H1 (cell line): ENCODE measurements at regions not wholly inside any gene's neighbourhood (a gene's known extent, or its start where the extent isn't known, plus 50 kb on each side); places are given as distances from the start of the nearest gene placed in this dataset.

Source experiments
- CTCF ChIA-PET: fragments of 300-600 bp; sonication (Branson Sonifier 250); formaldehyde crosslinking; loops from one replicate; lab custom pipeline; 2021; ENCODE audit not compliant: partially characterized antibody; lab: Charles Lee
- POLR2A ChIA-PET: fragments of 300-600 bp; sonication (Branson Sonifier 250); formaldehyde crosslinking; loops from one replicate; lab custom pipeline; 2021; ENCODE audit warnings: inconsistent platforms; ENCODE audit not compliant: partially characterized antibody; lab: Charles Lee
- DNase-seq, 2 experiments: peaks; one replicate each; pipeline versions ENCODE4 v3.0.0 to v3.0.0-alpha.2; 2010 to 2022; ENCODE audit warnings: low spot score in 2 of 2, low read depth in 1 of 2, mixed read lengths in 1 of 2
- FAIRE-seq: peaks from 2 replicates; lab custom pipeline; 2011; peaks lifted over from hg19 to GRCh38; lab: Jason Lieb, UNC
- H2AFZ ChIP-seq: 2 replicates; pipeline ENCODE4 v1.8.1; 2012; ENCODE audit warnings: low read length, inconsistent platforms
- H2AK5ac ChIP-seq: 2 replicates; pipeline ENCODE4 v1.6.1; 2013; ENCODE audit warnings: low read depth, low read length
- H2BK120ac ChIP-seq: replicated peaks from 2 replicates; pipeline ENCODE3; 2013; ENCODE audit warnings: low read depth, low read length, inconsistent platforms
- H2BK12ac ChIP-seq: 2 replicates; pipeline ENCODE4 v1.6.1; 2013; ENCODE audit warnings: low read depth, low read length
- H2BK15ac ChIP-seq: 2 replicates; pipeline ENCODE4 v1.6.1; 2013; ENCODE audit warnings: low read length
- H2BK20ac ChIP-seq: 2 replicates; pipeline ENCODE4 v1.6.1; 2013; ENCODE audit warnings: low read length
- H2BK5ac ChIP-seq: 2 replicates; pipeline ENCODE4 v1.6.1; 2013; ENCODE audit warnings: low read depth, low read length
- H3K14ac ChIP-seq: 2 replicates; pipeline ENCODE4 v1.6.1; 2013; ENCODE audit warnings: inconsistent platforms; ENCODE audit not compliant: insufficient read length
- H3K18ac ChIP-seq: 2 replicates; pipeline ENCODE4 v1.6.1; 2013; ENCODE audit warnings: low read length; ENCODE audit errors: extremely low read depth
- H3K23ac ChIP-seq: 2 replicates; pipeline ENCODE4 v1.6.1; 2013; ENCODE audit warnings: inconsistent platforms; ENCODE audit not compliant: insufficient read length
- H3K23me2 ChIP-seq: 2 replicates; pipeline ENCODE4 v1.6.1; 2013; ENCODE audit warnings: low read depth, low read length
- H3K27ac ChIP-seq: 2 replicates; pipeline ENCODE4 v1.6.1; 2011; ENCODE audit warnings: low read depth, low read length, inconsistent platforms
- H3K27me3 ChIP-seq, 4 experiments: replicated peaks in 1 of 4; 1 replicate in 1 of 4; 2 replicates in 3 of 4; pipeline versions ENCODE4 v1.6.1 to v1.8.1; 2011 to 2013; ENCODE audit warnings: low read length in 3 of 4, mild to moderate bottlenecking in 3 of 4, inconsistent platforms in 2 of 4, mixed read lengths in 2 of 4, moderate library complexity in 1 of 4; ENCODE audit not compliant: control insufficient read depth in 3 of 4, insufficient read depth in 3 of 4; ENCODE audit errors: extremely low read depth in 1 of 4
- H3K36me3 ChIP-seq, 4 experiments: 2 replicates each; pipeline versions ENCODE4 v1.6.1 to v1.8.1; 2011 to 2013; ENCODE audit warnings: mild to moderate bottlenecking in 4 of 4, low read length in 3 of 4, moderate library complexity in 2 of 4, control low read depth in 1 of 4, inconsistent platforms in 1 of 4; ENCODE audit not compliant: insufficient read depth in 4 of 4, control insufficient read depth in 2 of 4
- H3K4ac ChIP-seq: replicated peaks from 2 replicates; pipeline ENCODE3; 2013; ENCODE audit warnings: low read length, low read depth, mixed read lengths, inconsistent platforms; ENCODE audit not compliant: insufficient read length
- H3K4me1 ChIP-seq, 4 experiments: replicated peaks in 1 of 4; 1 replicate in 1 of 4; 2 replicates in 3 of 4; pipeline versions ENCODE4 v1.6.1 to v1.8.1; 2011 to 2013; ENCODE audit warnings: low read length in 3 of 4, inconsistent platforms in 2 of 4, mixed read lengths in 1 of 4; ENCODE audit not compliant: insufficient read depth in 4 of 4, control insufficient read depth in 3 of 4
- H3K4me2 ChIP-seq, 2 experiments: 2 replicates each; pipeline versions ENCODE4 v1.6.1 to v1.8.1; 2011 to 2013; ENCODE audit warnings: low read depth in 2 of 2, low read length in 2 of 2, control low read depth in 1 of 2, inconsistent platforms in 1 of 2, mild to moderate bottlenecking in 1 of 2; ENCODE audit not compliant: insufficient read depth in 1 of 2
- H3K4me3 ChIP-seq, 4 experiments: fragments of 200-600, 300-600 bp in 1 of 4; sonication (generic), shearing (Covaris generic), sonication (Bioruptor Twin) in 1 of 4; 2 replicates each; pipeline versions ENCODE4 v1.5.1 to v1.8.1; 2011 to 2016; ENCODE audit warnings: low read length in 4 of 4, low read depth in 3 of 4, control low read depth in 2 of 4, inconsistent platforms in 2 of 4, mild to moderate bottlenecking in 2 of 4, mixed read lengths in 1 of 4, moderate library complexity in 1 of 4; ENCODE audit not compliant: insufficient read depth in 2 of 4; ENCODE audit errors: extremely low read depth in 1 of 4
- H3K56ac ChIP-seq: replicated peaks from 2 replicates; pipeline ENCODE3; 2013; ENCODE audit warnings: low read depth, mild to moderate bottlenecking, mixed read lengths, low read length, inconsistent platforms; ENCODE audit not compliant: insufficient read length
- H3K79me1 ChIP-seq: 2 replicates; pipeline ENCODE4 v1.6.1; 2013; ENCODE audit warnings: low read depth, low read length, control low read depth
- H3K79me2 ChIP-seq, 2 experiments: 2 replicates each; pipeline versions ENCODE4 v1.6.1 to v1.8.1; 2012 to 2013; ENCODE audit warnings: low read length in 2 of 2, mild to moderate bottlenecking in 2 of 2, inconsistent platforms in 1 of 2; ENCODE audit not compliant: insufficient read depth in 2 of 2, control insufficient read depth in 1 of 2
- H3K9ac ChIP-seq, 4 experiments: replicated peaks in 1 of 4; 1 replicate in 1 of 4; 2 replicates in 3 of 4; pipeline versions ENCODE4 v1.6.1 to v1.8.1; 2011 to 2013; ENCODE audit warnings: low read depth in 3 of 4, low read length in 3 of 4, control low read depth in 2 of 4, mild to moderate bottlenecking in 2 of 4, moderate library complexity in 2 of 4, inconsistent platforms in 1 of 4; ENCODE audit errors: extremely low read depth in 1 of 4
- H3K9me3 ChIP-seq, 2 experiments: 2 replicates each; pipeline versions ENCODE4 v1.6.1 to v1.8.1; 2012 to 2013; ENCODE audit warnings: mild to moderate bottlenecking in 2 of 2, moderate library complexity in 2 of 2, control low read depth in 1 of 2, inconsistent platforms in 1 of 2, low read depth in 1 of 2, low read length in 1 of 2, mixed read lengths in 1 of 2; ENCODE audit not compliant: insufficient read depth in 2 of 2
- H4K20me1 ChIP-seq, 2 experiments: replicated peaks in 1 of 2; 2 replicates each; pipeline versions ENCODE3 to v1.8.1; 2011 to 2013; ENCODE audit warnings: inconsistent platforms in 2 of 2, low read length in 2 of 2, mild to moderate bottlenecking in 1 of 2; ENCODE audit not compliant: insufficient read depth in 2 of 2, control insufficient read depth in 1 of 2
- H4K5ac ChIP-seq: 2 replicates; pipeline ENCODE4 v1.6.1; 2013; ENCODE audit warnings: low read length, low read depth, mixed read lengths, inconsistent platforms; ENCODE audit not compliant: insufficient read length
- H4K8ac ChIP-seq: 2 replicates; pipeline ENCODE4 v1.8.0; 2013; ENCODE audit warnings: mild to moderate bottlenecking, moderate library complexity, low read length, inconsistent platforms; ENCODE audit not compliant: insufficient read depth; ENCODE audit errors: extremely low read depth
- H4K91ac ChIP-seq: replicated peaks from 2 replicates; pipeline ENCODE3; 2013; ENCODE audit warnings: low read length, mixed read lengths, inconsistent platforms; ENCODE audit not compliant: insufficient read length
- ATF2 ChIP-seq: IDR thresholded peaks from 2 replicates; pipeline ENCODE4 v1.6.1; 2012; ENCODE audit warnings: low read length, inconsistent platforms
- BCL11A ChIP-seq, 2 experiments: IDR thresholded peaks; one replicate each; pipeline ENCODE4 v1.6.1; 2011; ENCODE audit warnings: low read depth in 2 of 2, low read length in 2 of 2, mild to moderate bottlenecking in 2 of 2
- BRCA1 ChIP-seq: IDR thresholded peaks from 2 replicates; pipeline ENCODE4 v1.6.1; 2012; ENCODE audit warnings: low read depth, low read length, improper control_type of control experiment
- CBX5 ChIP-seq: fragments of 300-800, 300-1000 bp; sonication (generic); IDR thresholded peaks from 2 replicates; pipeline ENCODE4 v1.7.1; 2016; ENCODE audit warnings: antibody characterized with exemption, low read length, low read depth
- GTF2F1 ChIP-seq: IDR thresholded peaks from 2 replicates; pipeline ENCODE4 v1.6.1; 2012; ENCODE audit warnings: low read depth, low read length, improper control_type of control experiment, borderline replicate concordance
- NANOG ChIP-seq: IDR thresholded peaks from 2 replicates; pipeline ENCODE4 v1.6.1; 2011; ENCODE audit warnings: low read length, low read depth, mild to moderate bottlenecking, inconsistent platforms; ENCODE audit not compliant: insufficient read depth, poor library complexity, severe bottlenecking
- RNF2 ChIP-seq: fragments of 200-900, 300-1000 bp; sonication (generic); IDR thresholded peaks from 2 replicates; pipeline ENCODE4 v1.7.1; 2016; ENCODE audit warnings: borderline replicate concordance, low read depth, mild to moderate bottlenecking, antibody characterized with exemption, low read length; ENCODE audit not compliant: poor library complexity, severe bottlenecking; ENCODE audit errors: missing control alignments
- SIN3A ChIP-seq, 2 experiments: IDR thresholded peaks in 1 of 2; conservative IDR thresholded peaks in 1 of 2; 2 replicates each; pipeline ENCODE4 v1.6.1; 2011 to 2012; ENCODE audit warnings: low read length in 2 of 2, improper control_type of control experiment in 1 of 2, low read depth in 1 of 2, mild to moderate bottlenecking in 1 of 2
- TAF1 ChIP-seq: IDR thresholded peaks from 2 replicates; pipeline ENCODE4 v1.6.1; 2011; ENCODE audit warnings: mild to moderate bottlenecking, low read depth, low read length
- TAF7 ChIP-seq: optimal IDR thresholded peaks from 2 replicates; pipeline ENCODE3; 2011; ENCODE audit warnings: low read depth, mild to moderate bottlenecking, inconsistent platforms, low read length, moderate library complexity, borderline replicate concordance
- WGBS, 2 experiments: shearing (Covaris generic) in 1 of 2; methylation state at CpG; one replicate each; pipeline versions ENCODE4 v1.1.6 to v1.1.7; 2013 to 2015; ENCODE audit warnings: low lambda C conversion rate in 2 of 2, mixed read lengths in 2 of 2, inconsistent platforms in 1 of 2, low coverage in 1 of 2, missing lambda C conversion rate in 1 of 2; ENCODE audit not compliant: insufficient replicate concordance in 2 of 2, insufficient coverage in 1 of 2, insufficient read length in 1 of 2; ENCODE audit errors: extremely low coverage in 1 of 2, missing lambda C conversion rate in 1 of 2; 5-methylcytosine and 5-hydroxymethylcytosine counted together

GRCh38 chr1:30263888-30264671 is 459.3 kb downstream of the MATN1 start:
- H3K4me3 ChIP-seq = no peak overlapping the region
- no peak overlapping the region for H3K4me2 ChIP-seq
- H2BK5ac ChIP-seq = no peak overlapping the region
- no peak overlapping the region for H2AFZ ChIP-seq
- H3K9me3 ChIP-seq = no peaks in the 10 kb centered on the region
- H2BK20ac ChIP-seq = no peak overlapping the region
- no peak overlapping the region for H3K27ac ChIP-seq
- no peak overlapping the region for H3K23ac ChIP-seq
- FAIRE-seq = no peak
- ChIA-PET CTCF (interaction anchor here (0.6 to 2.0 kb wide), 4 partner anchors 32 to 455 kb away, joined by 3 to 6 read pairs (median 4); no protein-coding TSS in a partner anchor), POLR2A (interaction anchor here (1.4 kb wide), 1 partner anchor 9 kb away, joined by 3 read pairs; no protein-coding TSS in a partner anchor)
- no peak overlapping the region for H3K4ac ChIP-seq
- no peaks in the 10 kb centered on the region for H3K27me3 ChIP-seq
- H2BK15ac ChIP-seq = no peak overlapping the region
- H3K14ac ChIP-seq = no peak overlapping the region
- H3K9ac ChIP-seq = no peak overlapping the region
- H4K91ac ChIP-seq = no peak overlapping the region
- no peak overlapping the region for H4K5ac ChIP-seq
- H2AK5ac ChIP-seq = no peak overlapping the region
- no peak overlapping the region for H3K18ac ChIP-seq
- H3K56ac ChIP-seq = no peak overlapping the region
- H2BK12ac ChIP-seq = no peak overlapping the region
- no peak overlapping the region for H2BK120ac ChIP-seq
- H3K79me2 ChIP-seq = no peaks in the 10 kb centered on the region
- H3K4me1 ChIP-seq = no peaks in the 10 kb centered on the region
- H4K8ac ChIP-seq = no peak overlapping the region
- DNase-seq = no peak
- no peaks in the 10 kb centered on the region for H3K79me1 ChIP-seq
- WGBS, 2 experiments = 90% methylated on average over 9 of the region's 9 CpGs; no CpG with 5 or more reads in 1 of the 2 experiments
- no peaks in the 10 kb centered on the region for H4K20me1 ChIP-seq
- H3K23me2 ChIP-seq = no peaks in the 10 kb centered on the region
- H3K36me3 ChIP-seq = no peaks in the 10 kb centered on the region; a peak in 1 of 8 replicates
- TF ChIP-seq NANOG (no peak), SIN3A (conservative IDR thresholded peaks at IDR 0.05 in 1 of 2, IDR thresholded peaks at IDR 0.05 in 1 of 2; ENCODE audit: low read depth in 1 of 2, low read length in 2 of 2) (no peak), GTF2F1 (no peak), BCL11A (IDR thresholded peaks at IDR 0.05; ENCODE audit: low read depth in 2 of 2, low read length in 2 of 2) (no peak), CBX5 (no peak), BRCA1 (no peak), TAF7 (no peak), RNF2 (no peak), ATF2 (no peak), TAF1 (no peak)
